MM.1S (cell line): ENCODE measurements at regions not wholly inside any gene's neighbourhood (a gene's known extent, or its start where the extent isn't known, plus 50 kb on each side); places are given as distances from the start of the nearest gene placed in this dataset.

Experiments
- CTCF ChIP-seq: fragments of 300-600 bp; sonication (generic); IDR thresholded peaks from 2 replicates; pipeline ENCODE4 v1.5.1; 2016; ENCODE audit warnings: antibody characterized with exemption, low read length, mixed read lengths
- EZH2 ChIP-seq: fragments of 300-600 bp; sonication (generic); optimal IDR thresholded peaks from 2 replicates; pipeline ENCODE3; 2017; ENCODE audit warnings: low read depth, mild to moderate bottlenecking, antibody characterized with exemption, low read length, mixed read lengths

GRCh38 chr16:51509336-51509735, 358.3 kb upstream of the SALL1 start:
- TF ChIP-seq EZH2 (no peak), CTCF (no peak)
